ENCODE measurements at regions not wholly inside any gene's neighbourhood (a gene's known extent, or its start where the extent isn't known, plus 50 kb on each side); places are given as distances from the start of the nearest gene placed in this dataset.

DNA sequence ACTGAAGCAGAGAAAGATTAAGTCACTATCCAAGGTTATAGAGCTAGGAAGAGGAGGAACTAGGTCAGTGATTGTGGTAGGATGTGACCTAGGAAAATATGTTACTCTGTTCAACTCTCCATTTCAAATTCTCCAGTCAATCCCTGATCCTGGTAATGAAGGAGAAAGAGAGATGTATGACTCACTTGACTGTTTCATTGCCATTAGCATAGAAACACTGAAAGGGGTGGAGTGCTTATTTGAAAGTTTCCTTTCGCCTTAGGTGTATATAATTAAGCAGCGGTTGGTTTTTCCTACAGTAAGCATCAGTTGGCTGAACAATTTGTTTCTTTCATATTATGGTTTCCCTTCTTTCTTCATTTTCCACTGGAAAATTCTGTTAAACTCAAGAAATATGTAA, 198.1 kb upstream of the CSNK1A1L start:
- TF ChIP-seq, protein P1, sequence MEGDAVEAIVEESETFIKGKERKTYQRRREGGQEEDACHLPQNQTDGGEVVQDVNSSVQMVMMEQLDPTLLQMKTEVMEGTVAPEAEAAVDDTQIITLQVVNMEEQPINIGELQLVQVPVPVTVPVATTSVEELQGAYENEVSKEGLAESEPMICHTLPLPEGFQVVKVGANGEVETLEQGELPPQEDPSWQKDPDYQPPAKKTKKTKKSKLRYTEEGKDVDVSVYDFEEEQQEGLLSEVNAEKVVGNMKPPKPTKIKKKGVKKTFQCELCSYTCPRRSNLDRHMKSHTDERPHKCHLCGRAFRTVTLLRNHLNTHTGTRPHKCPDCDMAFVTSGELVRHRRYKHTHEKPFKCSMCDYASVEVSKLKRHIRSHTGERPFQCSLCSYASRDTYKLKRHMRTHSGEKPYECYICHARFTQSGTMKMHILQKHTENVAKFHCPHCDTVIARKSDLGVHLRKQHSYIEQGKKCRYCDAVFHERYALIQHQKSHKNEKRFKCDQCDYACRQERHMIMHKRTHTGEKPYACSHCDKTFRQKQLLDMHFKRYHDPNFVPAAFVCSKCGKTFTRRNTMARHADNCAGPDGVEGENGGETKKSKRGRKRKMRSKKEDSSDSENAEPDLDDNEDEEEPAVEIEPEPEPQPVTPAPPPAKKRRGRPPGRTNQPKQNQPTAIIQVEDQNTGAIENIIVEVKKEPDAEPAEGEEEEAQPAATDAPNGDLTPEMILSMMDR (conservative IDR thresholded peaks at IDR 0.05; ENCODE audit: low read depth in 2 of 2), result no peak
- TF ChIP-seq EZH2 (IDR thresholded peaks at IDR 0.05; ENCODE audit: low read depth, unreplicated experiment) (no peak), EZH2phosphoT487 (IDR thresholded peaks at IDR 0.05; ENCODE audit: unreplicated experiment) (no peak)

Measured in GM23338 (cell line).